H1 (cell line): ENCODE measurements at regions not wholly inside any gene's neighbourhood (a gene's known extent, or its start where the extent isn't known, plus 50 kb on each side); places are given as distances from the start of the nearest gene placed in this dataset.

Experiments used
- EGR1 ChIP-seq: IDR thresholded peaks from 2 replicates; pipeline ENCODE4 v1.6.1; 2011; ENCODE audit warnings: low read depth, low read length, borderline replicate concordance

DNA sequence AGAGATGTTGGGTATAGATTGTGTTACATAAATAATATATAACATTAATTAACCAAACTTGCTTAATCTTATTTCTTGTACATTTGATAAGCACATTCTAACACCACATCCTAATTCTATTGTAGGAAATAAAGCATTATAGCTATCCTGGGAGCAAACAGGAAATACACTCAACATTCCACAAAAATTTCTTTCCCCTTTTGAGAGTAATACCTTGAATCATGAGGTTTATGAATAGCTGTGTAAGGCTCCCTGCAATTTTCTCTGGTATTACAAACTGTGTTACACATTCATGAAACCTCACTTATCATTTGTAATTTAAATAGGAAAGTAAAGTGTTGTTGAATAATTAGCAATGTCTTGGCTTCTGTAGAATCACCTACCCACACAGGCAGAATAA is 95.1 kb downstream of the TMEM47 start (continued):
- no peak for TF ChIP-seq EGR1
